Esophagus muscularis mucosa (tissue), 4 donors: ENCODE measurements at regions not wholly inside any gene's neighbourhood (a gene's known extent, or its start where the extent isn't known, plus 50 kb on each side); places are given as distances from the start of the nearest gene placed in this dataset.

Experiments
- DNase-seq: peaks from one replicate; pipeline ENCODE4 v3.0.0-alpha.2; 2017; ENCODE audit errors: extremely low spot score
- H3K27ac ChIP-seq, 4 donors: fragments of 200-600 bp; sonication (generic); replicated peaks in 1 of 4; 1 replicate in 3 of 4; 2 replicates in 1 of 4; pipeline ENCODE4 v1.5.1; 2016 to 2019; ENCODE audit warnings: mild to moderate bottlenecking in 1 of 4
- H3K27me3 ChIP-seq, 4 donors: fragments of 200-600 bp; sonication (generic); one replicate each; pipeline versions ENCODE4 v1.5.1 to v1.6.0; 2016 to 2019
- H3K36me3 ChIP-seq, 4 donors: fragments of 200-600 bp; sonication (generic); one replicate each; pipeline ENCODE4 v1.5.1; 2016 to 2019
- H3K4me1 ChIP-seq, 4 donors: fragments of 200-600 bp; sonication (generic); one replicate each; pipeline ENCODE4 v1.5.1; 2016 to 2019
- H3K4me3 ChIP-seq, 4 donors: fragments of 200-600 bp; sonication (generic); 1 replicate in 2 of 4; 2 replicates in 2 of 4; pipeline ENCODE4 v1.5.1; 2016 to 2019; ENCODE audit warnings: mild to moderate bottlenecking in 4 of 4, moderate library complexity in 1 of 4
- H3K9me3 ChIP-seq, 4 donors: fragments of 200-600 bp; sonication (generic); 1 replicate in 3 of 4; 2 replicates in 1 of 4; pipeline ENCODE4 v1.5.1; 2016 to 2019
- EP300 ChIP-seq: sonication (generic); formaldehyde crosslinking; IDR thresholded peaks from one replicate; pipeline ENCODE4 v1.6.1; 2017; ENCODE audit warnings: antibody characterized with exemption
- POLR2A ChIP-seq: fragments of 450-650 bp; IDR thresholded peaks from one replicate; pipeline ENCODE4 v1.6.1; 2017; ENCODE audit warnings: antibody characterized with exemption, moderate library complexity, mild to moderate bottlenecking, low read depth
- POLR2AphosphoS5 ChIP-seq, 2 donors: sonication (generic); formaldehyde crosslinking; IDR thresholded peaks; one replicate each; pipeline ENCODE4 v1.6.1; 2017; ENCODE audit warnings: antibody characterized with exemption in 2 of 2
- WGBS: methylation state at CpG from one replicate; pipeline ENCODE4 v1.1.5; 2018; 5-methylcytosine and 5-hydroxymethylcytosine counted together
- intact Hi-C: fragments of 100-400 bp; cut with DNase I; formaldehyde crosslinking; loops from one replicate; pipeline ENCODE4 v1.15.1; 2023
- TF ChIP-seq, protein P1 (sequence below), 3 experiments: fragments of 200-600 bp in 2 of 3; fragments of 450-650 bp in 1 of 3; sonication (generic) in 2 of 3; IDR thresholded peaks; one replicate each; pipeline ENCODE4 v1.5.1; 2017 to 2019; ENCODE audit warnings: antibody characterized with exemption in 3 of 3, mild to moderate bottlenecking in 2 of 3, moderate library complexity in 1 of 3

DNA sequence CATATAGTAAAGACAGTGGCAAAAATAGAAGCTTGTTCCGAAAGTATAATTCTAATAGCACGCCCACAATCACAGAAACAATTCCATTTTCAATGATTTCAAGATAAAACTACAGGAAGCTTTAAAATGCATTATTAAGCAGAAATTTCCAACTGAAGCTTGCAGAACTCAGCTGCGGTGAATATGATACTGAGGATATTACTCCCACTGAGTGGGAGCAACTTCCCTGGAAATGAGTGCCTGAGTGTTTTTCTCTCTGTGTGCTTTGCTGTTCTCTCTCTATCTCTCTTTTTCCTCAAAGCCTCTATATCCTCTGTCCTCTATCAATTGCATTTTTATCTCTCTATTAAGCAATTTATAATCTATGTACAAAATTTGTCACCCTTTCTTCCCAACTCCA, 187.5 kb upstream of the PRDM9 start:
- no peak for TF ChIP-seq POLR2AphosphoS5 (IDR thresholded peaks at IDR 0.05)
- TF ChIP-seq, protein P1, sequence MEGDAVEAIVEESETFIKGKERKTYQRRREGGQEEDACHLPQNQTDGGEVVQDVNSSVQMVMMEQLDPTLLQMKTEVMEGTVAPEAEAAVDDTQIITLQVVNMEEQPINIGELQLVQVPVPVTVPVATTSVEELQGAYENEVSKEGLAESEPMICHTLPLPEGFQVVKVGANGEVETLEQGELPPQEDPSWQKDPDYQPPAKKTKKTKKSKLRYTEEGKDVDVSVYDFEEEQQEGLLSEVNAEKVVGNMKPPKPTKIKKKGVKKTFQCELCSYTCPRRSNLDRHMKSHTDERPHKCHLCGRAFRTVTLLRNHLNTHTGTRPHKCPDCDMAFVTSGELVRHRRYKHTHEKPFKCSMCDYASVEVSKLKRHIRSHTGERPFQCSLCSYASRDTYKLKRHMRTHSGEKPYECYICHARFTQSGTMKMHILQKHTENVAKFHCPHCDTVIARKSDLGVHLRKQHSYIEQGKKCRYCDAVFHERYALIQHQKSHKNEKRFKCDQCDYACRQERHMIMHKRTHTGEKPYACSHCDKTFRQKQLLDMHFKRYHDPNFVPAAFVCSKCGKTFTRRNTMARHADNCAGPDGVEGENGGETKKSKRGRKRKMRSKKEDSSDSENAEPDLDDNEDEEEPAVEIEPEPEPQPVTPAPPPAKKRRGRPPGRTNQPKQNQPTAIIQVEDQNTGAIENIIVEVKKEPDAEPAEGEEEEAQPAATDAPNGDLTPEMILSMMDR (IDR thresholded peaks at IDR 0.05): no peak
- no peak for TF ChIP-seq EP300
- no peak overlapping the region for H3K27ac ChIP-seq
- no peak overlapping the region for H3K4me3 ChIP-seq
- no peaks in the 10 kb centered on the region for H3K36me3 ChIP-seq
- 74% methylated on average over 3 of the region's 3 CpGs for WGBS
- no peaks in the 10 kb centered on the region for H3K4me1 ChIP-seq
- no peaks in the 10 kb centered on the region for H3K27me3 ChIP-seq
- no peak for DNase-seq
- intact Hi-C loops: no loop called here
- H3K9me3 ChIP-seq: no peaks in the 10 kb centered on the region

- intact Hi-C loops: no loop called here
- TF ChIP-seq POLR2A: no peak
- TF ChIP-seq EP300: no peak
- TF ChIP-seq, protein P1 (IDR thresholded peaks at IDR 0.05): no peak
- TF ChIP-seq POLR2AphosphoS5 (IDR thresholded peaks at IDR 0.05): no peak
- Histone ChIP-seq H3K4me3 (no peak overlapping the region), H3K4me1 (no peaks in the 10 kb centered on the region), H3K27ac (no peak overlapping the region), H3K9me3 (no peaks in the 10 kb centered on the region), H3K36me3 (no peaks in the 10 kb centered on the region), H3K27me3 (no peaks in the 10 kb centered on the region)
- 84% methylated on average over 2 of the region's 2 CpGs for WGBS
- DNase-seq: no peak
These were observed 188.4 kb upstream of the PRDM9 start for GRCh38 chr5:23318960-23319359.

GRCh38 chr5:23318166-23318565, 189.2 kb upstream of the PRDM9 start:
- Histone ChIP-seq H3K4me1 (no peaks in the 10 kb centered on the region), H3K4me3 (no peak overlapping the region), H3K9me3 (no peaks in the 10 kb centered on the region), H3K27me3 (no peaks in the 10 kb centered on the region), H3K36me3 (no peaks in the 10 kb centered on the region), H3K27ac (no peak overlapping the region)
- intact Hi-C loops: no loop called here
- WGBS: 93% methylated on average over 1 of the region's 1 CpG
- TF ChIP-seq POLR2AphosphoS5 (IDR thresholded peaks at IDR 0.05) (no peak), POLR2A (no peak), EP300 (no peak)
- TF ChIP-seq, protein P1 (IDR thresholded peaks at IDR 0.05): no peak
- DNase-seq: no peak

- H3K9me3 ChIP-seq: no peaks in the 10 kb centered on the region
- no peak for DNase-seq
- no peaks in the 10 kb centered on the region for H3K27me3 ChIP-seq
- intact Hi-C loops: no loop called here
- WGBS: 48% methylated on average over 1 of the region's 1 CpG
- no peak overlapping the region for H3K4me3 ChIP-seq
- H3K27ac ChIP-seq: no peak overlapping the region
- TF ChIP-seq POLR2AphosphoS5 (IDR thresholded peaks at IDR 0.05): no peak
- no peak for TF ChIP-seq EP300
- TF ChIP-seq, protein P1 (IDR thresholded peaks at IDR 0.05): no peak
- TF ChIP-seq POLR2A: no peak
- H3K36me3 ChIP-seq: no peaks in the 10 kb centered on the region
- no peaks in the 10 kb centered on the region for H3K4me1 ChIP-seq
These were observed 191.3 kb upstream of the PRDM9 start for GRCh38 chr5:23316060-23316591.

DNA sequence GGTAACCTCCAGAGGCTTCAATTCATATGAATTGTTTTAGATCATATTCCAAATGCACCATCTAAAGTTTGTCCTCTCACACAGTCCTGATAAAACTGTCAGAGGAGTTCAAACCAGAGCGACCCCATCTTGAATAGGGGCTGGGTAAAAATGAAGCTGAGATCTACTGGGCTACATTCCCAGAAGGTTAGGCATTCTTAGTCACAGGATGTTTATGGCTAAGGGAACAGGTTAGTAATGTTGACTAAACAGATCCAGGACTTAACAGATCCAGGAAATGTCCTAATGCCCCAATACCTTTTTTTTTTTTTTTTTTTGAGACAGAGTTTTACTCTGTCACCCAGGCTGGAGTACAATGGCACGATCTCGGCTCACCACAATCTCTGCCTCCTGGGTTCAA, 192.6 kb upstream of the PRDM9 start:
- no peaks in the 10 kb centered on the region for H3K36me3 ChIP-seq
- no peak for DNase-seq
- no peak overlapping the region for H3K4me3 ChIP-seq
- H3K27me3 ChIP-seq: no peaks in the 10 kb centered on the region
- intact Hi-C loops: no loop called here
- no peak overlapping the region for H3K27ac ChIP-seq
- H3K9me3 ChIP-seq: no peaks in the 10 kb centered on the region
- H3K4me1 ChIP-seq: no peaks in the 10 kb centered on the region
- 83% methylated on average over 3 of the region's 3 CpGs for WGBS
- TF ChIP-seq EP300 (no peak), POLR2AphosphoS5 (IDR thresholded peaks at IDR 0.05) (no peak), POLR2A (no peak)
- TF ChIP-seq, protein P1 (IDR thresholded peaks at IDR 0.05): no peak
